ENCODE measurements at regions not wholly inside any gene's neighbourhood (a gene's known extent, or its start where the extent isn't known, plus 50 kb on each side); places are given as distances from the start of the nearest gene placed in this dataset.

GRCh38 chr3:194247350-194247740 lies 103.8 kb downstream of the CPN2 start:
- Histone ChIP-seq H3K4me1 (ENCODE audit: insufficient read depth, low read length, poor library complexity, severe bottlenecking) (peaks cover 38% of the 10 kb centered on the region), H3K27me3 (replicated peaks; ENCODE audit: insufficient read depth, low read depth, low read length, poor library complexity) (no peaks in the 10 kb centered on the region), H3K9me3 (ENCODE audit: low read depth, low read length, poor library complexity, severe bottlenecking) (no peaks in the 10 kb centered on the region), H3K36me3 (ENCODE audit: insufficient read depth, low read length, poor library complexity, severe bottlenecking) (no peaks in the 10 kb centered on the region), H3K4me3 (ENCODE audit: low read depth, low read length, poor library complexity, severe bottlenecking) (no peak overlapping the region), H3K27ac (ENCODE audit: low read depth, low read length, poor library complexity, severe bottlenecking) (no peak overlapping the region)
- intact Hi-C loops (cut with micrococcal nuclease; ENCODE audit: unreplicated experiment): no loop called here
- DNase-seq (ENCODE audit: low spot score): no peak
- CTCF ChIA-PET: no interaction called here
- no TSS peak for BruUV-seq (replicated peaks)
- TF ChIP-seq CTCF (conservative IDR thresholded peaks at IDR 0.05; ENCODE audit: low read depth, low read length) (no peak), EZH2 (IDR thresholded peaks at IDR 0.05; ENCODE audit: borderline replicate concordance, low read depth, low read length, poor library complexity, severe bottlenecking) (no peak)
- POLR2A ChIA-PET (ENCODE audit: low non-redundant PET): no interaction called here

- intact Hi-C loops (cut with micrococcal nuclease; ENCODE audit: unreplicated experiment): no loop called here
- BruUV-seq (replicated peaks): no TSS peak
- no peaks in the 10 kb centered on the region for H3K36me3 ChIP-seq (ENCODE audit: insufficient read depth, low read length, poor library complexity, severe bottlenecking)
- H3K4me3 ChIP-seq (ENCODE audit: low read depth, low read length, poor library complexity, severe bottlenecking): no peak overlapping the region
- ChIA-PET POLR2A (ENCODE audit: low non-redundant PET) (no interaction called here), CTCF (interaction anchor here (0.6 kb wide), 1 partner anchor 71 kb away, joined by 7 read pairs; no protein-coding TSS in a partner anchor)
- peaks cover 38% of the 10 kb centered on the region for H3K4me1 ChIP-seq (ENCODE audit: insufficient read depth, low read length, poor library complexity, severe bottlenecking)
- DNase-seq (ENCODE audit: low spot score): peak; percentile 68
- no peaks in the 10 kb centered on the region for H3K9me3 ChIP-seq (ENCODE audit: low read depth, low read length, poor library complexity, severe bottlenecking)
- H3K27ac ChIP-seq (ENCODE audit: low read depth, low read length, poor library complexity, severe bottlenecking): peak overlapping the region; percentile 32
- TF ChIP-seq EZH2 (IDR thresholded peaks at IDR 0.05; ENCODE audit: borderline replicate concordance, low read depth, low read length, poor library complexity, severe bottlenecking): no peak
- no peak for TF ChIP-seq CTCF (conservative IDR thresholded peaks at IDR 0.05; ENCODE audit: low read depth, low read length)
- no peaks in the 10 kb centered on the region for H3K27me3 ChIP-seq (replicated peaks; ENCODE audit: insufficient read depth, low read depth, low read length, poor library complexity)
Observed at GRCh38 chr3:194249323-194250097, 101.6 kb downstream of the CPN2 start.

GRCh38 chr3:194250098-194251002 lies 100.8 kb downstream of the CPN2 start:
- no peak overlapping the region for H3K4me3 ChIP-seq (ENCODE audit: low read depth, low read length, poor library complexity, severe bottlenecking)
- intact Hi-C loops (cut with micrococcal nuclease; ENCODE audit: unreplicated experiment): no loop called here
- H3K36me3 ChIP-seq (ENCODE audit: insufficient read depth, low read length, poor library complexity, severe bottlenecking): no peaks in the 10 kb centered on the region
- ChIA-PET CTCF (no interaction called here), POLR2A (ENCODE audit: low non-redundant PET) (no interaction called here)
- H3K27me3 ChIP-seq (replicated peaks; ENCODE audit: insufficient read depth, low read depth, low read length, poor library complexity): no peaks in the 10 kb centered on the region
- TF ChIP-seq CTCF (conservative IDR thresholded peaks at IDR 0.05; ENCODE audit: low read depth, low read length): no peak
- no peak for TF ChIP-seq EZH2 (IDR thresholded peaks at IDR 0.05; ENCODE audit: borderline replicate concordance, low read depth, low read length, poor library complexity, severe bottlenecking)
- H3K27ac ChIP-seq (ENCODE audit: low read depth, low read length, poor library complexity, severe bottlenecking): peak overlapping the region; percentile 32
- no peaks in the 10 kb centered on the region for H3K9me3 ChIP-seq (ENCODE audit: low read depth, low read length, poor library complexity, severe bottlenecking)
- peaks cover 41% of the 10 kb centered on the region for H3K4me1 ChIP-seq (ENCODE audit: insufficient read depth, low read length, poor library complexity, severe bottlenecking)
- no TSS peak for BruUV-seq (replicated peaks)
- DNase-seq (ENCODE audit: low spot score): peak; percentile 96

Measured in A673 (cell line).